ENCODE measurements at regions not wholly inside any gene's neighbourhood (a gene's known extent, or its start where the extent isn't known, plus 50 kb on each side); places are given as distances from the start of the nearest gene placed in this dataset.
A peak's percentile ranks its signal among the peaks of the same experiment; 100 is the strongest.
"Not testable (repeated sequence)": the region's sequence is repeated elsewhere in the genome, so short reads cannot be mapped to it uniquely, and the experiment has no call there.

DNA sequence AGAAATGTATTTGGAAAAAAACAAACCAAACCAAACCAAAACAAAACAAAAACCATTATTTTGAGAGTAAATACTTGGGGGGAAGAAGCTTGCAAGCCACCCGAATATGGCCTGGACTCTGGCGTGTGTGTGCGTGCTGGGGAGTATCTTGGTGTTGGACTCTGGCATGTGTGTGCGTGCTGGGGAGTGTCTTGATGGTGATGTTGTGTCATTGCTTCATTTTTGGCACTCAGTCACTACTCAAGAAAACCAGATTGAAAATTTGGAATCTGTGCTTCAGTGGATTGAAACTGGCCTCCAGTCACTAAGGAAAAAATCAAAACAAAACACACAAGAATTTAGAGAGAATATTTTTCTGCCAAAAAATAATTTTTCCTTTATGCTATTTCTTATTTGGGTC is 76.1 kb downstream of the ARRDC3 start:
- no peak overlapping the region for H3K27ac Mint-ChIP-seq (ENCODE audit: unreplicated experiment)
- H3K36me3 Mint-ChIP-seq (ENCODE audit: low read depth, unreplicated experiment): no peaks in the 10 kb centered on the region
- no peak overlapping the region for H3K4me3 ChIP-seq (ENCODE audit: insufficient read depth, low read depth, low read length)
- H3K79me2 ChIP-seq (ENCODE audit: insufficient read depth, low read length): no peaks in the 10 kb centered on the region
- H3K36me3 ChIP-seq (ENCODE audit: insufficient read depth, low read length): no peaks in the 10 kb centered on the region
- peaks cover 11% of the 10 kb centered on the region for H3K4me1 ChIP-seq (ENCODE audit: insufficient read depth, low read length)
- FAIRE-seq (peak; percentile 43), DNase-seq (ENCODE audit: low read depth) (no peak)
- H3K4me3 Mint-ChIP-seq (ENCODE audit: unreplicated experiment): no peak overlapping the region
- H2AFZ ChIP-seq (ENCODE audit: low read depth, low read length): no peak overlapping the region
- H3K4me1 Mint-ChIP-seq (ENCODE audit: low read depth, unreplicated experiment): peaks cover 13% of the 10 kb centered on the region
- H3K9ac ChIP-seq (ENCODE audit: low read length): no peak overlapping the region
- H3K27ac ChIP-seq (ENCODE audit: low read depth, low read length): no peak overlapping the region
- H3K9me3 ChIP-seq (ENCODE audit: insufficient read depth, low read depth, low read length): no peaks in the 10 kb centered on the region
- H3K27me3 ChIP-seq (ENCODE audit: insufficient read depth, low read length): no peaks in the 10 kb centered on the region
- H3K9me3 Mint-ChIP-seq (ENCODE audit: unreplicated experiment): no peaks in the 10 kb centered on the region
- no peaks in the 10 kb centered on the region for H3K27me3 Mint-ChIP-seq (ENCODE audit: low read depth, unreplicated experiment)
- no peaks in the 10 kb centered on the region for H4K20me1 ChIP-seq (ENCODE audit: insufficient read depth, low read length)
- TF ChIP-seq EZH2 (IDR thresholded peaks at IDR 0.05; ENCODE audit: insufficient read depth, low read length): no peak
- TF ChIP-seq, protein P1, sequence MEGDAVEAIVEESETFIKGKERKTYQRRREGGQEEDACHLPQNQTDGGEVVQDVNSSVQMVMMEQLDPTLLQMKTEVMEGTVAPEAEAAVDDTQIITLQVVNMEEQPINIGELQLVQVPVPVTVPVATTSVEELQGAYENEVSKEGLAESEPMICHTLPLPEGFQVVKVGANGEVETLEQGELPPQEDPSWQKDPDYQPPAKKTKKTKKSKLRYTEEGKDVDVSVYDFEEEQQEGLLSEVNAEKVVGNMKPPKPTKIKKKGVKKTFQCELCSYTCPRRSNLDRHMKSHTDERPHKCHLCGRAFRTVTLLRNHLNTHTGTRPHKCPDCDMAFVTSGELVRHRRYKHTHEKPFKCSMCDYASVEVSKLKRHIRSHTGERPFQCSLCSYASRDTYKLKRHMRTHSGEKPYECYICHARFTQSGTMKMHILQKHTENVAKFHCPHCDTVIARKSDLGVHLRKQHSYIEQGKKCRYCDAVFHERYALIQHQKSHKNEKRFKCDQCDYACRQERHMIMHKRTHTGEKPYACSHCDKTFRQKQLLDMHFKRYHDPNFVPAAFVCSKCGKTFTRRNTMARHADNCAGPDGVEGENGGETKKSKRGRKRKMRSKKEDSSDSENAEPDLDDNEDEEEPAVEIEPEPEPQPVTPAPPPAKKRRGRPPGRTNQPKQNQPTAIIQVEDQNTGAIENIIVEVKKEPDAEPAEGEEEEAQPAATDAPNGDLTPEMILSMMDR (IDR thresholded peaks at IDR 0.05; ENCODE audit: insufficient read depth, low read depth, low read length): no peak
- H3K4me2 ChIP-seq (ENCODE audit: low read length): no peak overlapping the region

DNA sequence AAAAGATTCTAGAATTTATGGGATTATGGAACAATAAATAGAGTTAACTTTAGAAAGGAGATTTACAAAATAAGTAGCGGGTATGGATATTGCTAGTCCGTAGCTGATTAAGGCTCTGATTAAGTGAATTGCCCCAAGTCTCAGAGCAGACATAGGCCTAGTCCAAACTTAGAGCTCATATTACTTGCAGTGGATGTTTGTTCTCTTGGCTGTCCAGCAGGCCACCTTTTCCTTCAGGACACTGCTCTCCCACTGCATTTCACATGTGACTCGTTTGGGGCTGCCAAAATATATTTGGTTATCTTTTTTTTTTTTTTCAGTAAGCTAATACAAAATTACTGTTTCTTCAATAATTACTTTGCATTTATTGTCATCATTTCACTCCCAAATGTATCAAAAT is 76.6 kb downstream of the ARRDC3 start:
- no peak overlapping the region for H3K4me2 ChIP-seq (ENCODE audit: low read length)
- no peaks in the 10 kb centered on the region for H3K9me3 ChIP-seq (ENCODE audit: insufficient read depth, low read depth, low read length)
- Mint-ChIP-seq H3K27ac (ENCODE audit: unreplicated experiment) (no peak overlapping the region), H3K4me3 (ENCODE audit: unreplicated experiment) (no peak overlapping the region), H3K27me3 (ENCODE audit: low read depth, unreplicated experiment) (no peaks in the 10 kb centered on the region), H3K4me1 (ENCODE audit: low read depth, unreplicated experiment) (peaks cover 7% of the 10 kb centered on the region), H3K9me3 (ENCODE audit: unreplicated experiment) (no peaks in the 10 kb centered on the region), H3K36me3 (ENCODE audit: low read depth, unreplicated experiment) (no peaks in the 10 kb centered on the region)
- DNase-seq (ENCODE audit: low read depth) (no peak), FAIRE-seq (no peak)
- no peaks in the 10 kb centered on the region for H3K79me2 ChIP-seq (ENCODE audit: insufficient read depth, low read length)
- no peak overlapping the region for H2AFZ ChIP-seq (ENCODE audit: low read depth, low read length)
- H4K20me1 ChIP-seq (ENCODE audit: insufficient read depth, low read length): no peaks in the 10 kb centered on the region
- TF ChIP-seq, protein P1 (IDR thresholded peaks at IDR 0.05; ENCODE audit: insufficient read depth, low read depth, low read length): no peak
- TF ChIP-seq EZH2 (IDR thresholded peaks at IDR 0.05; ENCODE audit: insufficient read depth, low read length): no peak
- no peak overlapping the region for H3K4me3 ChIP-seq (ENCODE audit: insufficient read depth, low read depth, low read length)
- H3K27me3 ChIP-seq (ENCODE audit: insufficient read depth, low read length): no peaks in the 10 kb centered on the region
- peaks cover 8% of the 10 kb centered on the region for H3K4me1 ChIP-seq (ENCODE audit: insufficient read depth, low read length)
- H3K27ac ChIP-seq (ENCODE audit: low read depth, low read length): no peak overlapping the region
- H3K9ac ChIP-seq (ENCODE audit: low read length): no peak overlapping the region
- H3K36me3 ChIP-seq (ENCODE audit: insufficient read depth, low read length): no peaks in the 10 kb centered on the region

DNA sequence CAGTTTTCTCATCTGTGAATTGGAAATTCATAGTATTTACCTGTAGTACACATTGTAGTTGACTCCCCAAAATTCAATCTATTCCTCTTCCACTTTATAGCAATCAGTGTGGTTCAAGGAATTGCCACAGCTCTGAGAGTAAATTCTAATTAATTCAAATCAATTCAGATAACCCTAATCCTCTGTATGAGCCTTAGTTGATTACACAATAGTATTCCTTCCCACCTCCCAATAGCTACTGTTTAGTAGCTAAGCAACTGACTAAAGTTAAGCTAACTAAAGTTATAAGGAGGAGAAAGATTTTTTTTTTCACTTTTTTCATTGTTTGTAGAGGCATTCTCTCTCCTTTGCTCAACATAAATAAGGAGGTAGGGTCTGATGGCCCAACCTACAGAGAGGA is 77.5 kb downstream of the ARRDC3 start:
- Mint-ChIP-seq H3K27me3 (ENCODE audit: low read depth, unreplicated experiment) (no peaks in the 10 kb centered on the region), H3K27ac (ENCODE audit: unreplicated experiment) (no peak overlapping the region), H3K36me3 (ENCODE audit: low read depth, unreplicated experiment) (no peaks in the 10 kb centered on the region), H3K4me3 (ENCODE audit: unreplicated experiment) (no peak overlapping the region), H3K9me3 (ENCODE audit: unreplicated experiment) (no peaks in the 10 kb centered on the region), H3K4me1 (ENCODE audit: low read depth, unreplicated experiment) (no peaks in the 10 kb centered on the region)
- Histone ChIP-seq H3K4me1 (ENCODE audit: insufficient read depth, low read length) (no peaks in the 10 kb centered on the region), H2AFZ (ENCODE audit: low read depth, low read length) (no peak overlapping the region), H3K27me3 (ENCODE audit: insufficient read depth, low read length) (no peaks in the 10 kb centered on the region), H3K4me3 (ENCODE audit: insufficient read depth, low read depth, low read length) (no peak overlapping the region), H4K20me1 (ENCODE audit: insufficient read depth, low read length) (no peaks in the 10 kb centered on the region), H3K9me3 (ENCODE audit: insufficient read depth, low read depth, low read length) (no peaks in the 10 kb centered on the region), H3K4me2 (ENCODE audit: low read length) (no peak overlapping the region), H3K79me2 (ENCODE audit: insufficient read depth, low read length) (no peaks in the 10 kb centered on the region), H3K27ac (ENCODE audit: low read depth, low read length) (no peak overlapping the region), H3K9ac (ENCODE audit: low read length) (no peak overlapping the region), H3K36me3 (ENCODE audit: insufficient read depth, low read length) (no peaks in the 10 kb centered on the region)
- DNase-seq (ENCODE audit: low read depth): no peak
- no peak for FAIRE-seq
- TF ChIP-seq, protein P1 (IDR thresholded peaks at IDR 0.05; ENCODE audit: insufficient read depth, low read depth, low read length): no peak
- TF ChIP-seq EZH2 (IDR thresholded peaks at IDR 0.05; ENCODE audit: insufficient read depth, low read length): no peak

DNA sequence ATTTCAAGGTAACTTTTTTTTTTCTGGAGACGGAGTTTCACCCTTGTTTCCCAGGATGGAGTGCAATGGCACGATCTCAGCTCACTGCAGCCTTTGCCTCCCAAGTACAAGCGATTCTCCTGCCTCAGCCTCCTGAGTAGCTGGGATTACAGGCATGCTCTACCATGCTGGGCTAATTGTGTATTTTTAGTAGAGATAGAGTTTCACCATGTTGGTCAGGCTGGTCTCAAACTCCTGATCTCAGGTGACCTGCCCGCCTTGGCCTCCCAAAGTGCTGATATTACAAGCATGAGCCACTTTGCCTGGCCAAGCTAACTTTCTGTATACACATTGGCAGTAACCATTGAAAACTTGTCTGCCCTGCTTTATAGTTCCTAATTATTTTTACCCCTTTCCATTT is 79.1 kb downstream of the ARRDC3 start:
- not testable (repeated sequence) for H3K4me3 ChIP-seq (ENCODE audit: insufficient read depth, low read depth, low read length); H3K9me3 ChIP-seq (ENCODE audit: insufficient read depth, low read depth, low read length); H3K36me3 ChIP-seq (ENCODE audit: insufficient read depth, low read length); H3K27me3 ChIP-seq (ENCODE audit: insufficient read depth, low read length); H3K27ac Mint-ChIP-seq (ENCODE audit: unreplicated experiment); H3K4me1 Mint-ChIP-seq (ENCODE audit: low read depth, unreplicated experiment); H3K36me3 Mint-ChIP-seq (ENCODE audit: low read depth, unreplicated experiment); H3K4me2 ChIP-seq (ENCODE audit: low read length); H2AFZ ChIP-seq (ENCODE audit: low read depth, low read length); H3K9me3 Mint-ChIP-seq (ENCODE audit: unreplicated experiment); H3K27me3 Mint-ChIP-seq (ENCODE audit: low read depth, unreplicated experiment); H3K27ac ChIP-seq (ENCODE audit: low read depth, low read length); H4K20me1 ChIP-seq (ENCODE audit: insufficient read depth, low read length); H3K4me1 ChIP-seq (ENCODE audit: insufficient read depth, low read length); H3K79me2 ChIP-seq (ENCODE audit: insufficient read depth, low read length); FAIRE-seq; H3K4me3 Mint-ChIP-seq (ENCODE audit: unreplicated experiment); DNase-seq (ENCODE audit: low read depth); H3K9ac ChIP-seq (ENCODE audit: low read length)

All from astrocyte (in vitro differentiated cells and primary cell).